ENCODE measurements at regions not wholly inside any gene's neighbourhood (a gene's known extent, or its start where the extent isn't known, plus 50 kb on each side); places are given as distances from the start of the nearest gene placed in this dataset.

DNA sequence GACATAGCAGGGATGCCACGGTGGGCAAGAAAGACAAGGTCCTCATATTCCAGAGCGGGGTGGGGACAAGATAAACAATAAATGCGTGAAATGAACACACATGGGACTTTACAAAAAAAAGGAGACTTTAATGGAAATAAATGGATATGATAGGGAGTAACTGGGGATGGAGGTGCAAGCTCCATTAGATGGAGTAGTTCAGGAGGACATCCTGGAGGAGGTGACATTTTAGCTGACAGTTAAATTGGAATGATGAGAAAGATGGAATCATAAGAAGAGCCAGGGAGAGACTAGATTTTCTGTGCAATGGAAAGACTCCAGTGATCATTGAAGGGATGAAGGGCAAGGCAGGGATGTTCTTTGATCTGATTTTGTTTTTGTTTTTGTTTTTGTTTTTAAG is 83.6 kb upstream of the MYL10 start:
- BruUV-seq (replicated peaks), result no TSS peak
- Histone ChIP-seq H3K9me1 (replicated peaks; ENCODE audit: control insufficient read depth, extremely low read depth, insufficient read depth, low read length) (no peaks in the 10 kb centered on the region), H4K20me1 (replicated peaks; ENCODE audit: control insufficient read depth, extremely low read depth, insufficient read depth, low read length) (no peaks in the 10 kb centered on the region), H3K36me3 (ENCODE audit: control insufficient read depth in 2 of 2, extremely low read depth in 1 of 2, insufficient read depth in 2 of 2, low read length in 2 of 2) (no peaks in the 10 kb centered on the region), H3K4me3 (replicated peaks in 1 of 3; ENCODE audit: insufficient read depth in 1 of 3, low read depth in 1 of 3, low read length in 3 of 3) (no peak overlapping the region), H3K79me2 (ENCODE audit: control insufficient read depth, insufficient read depth, low read length) (no peaks in the 10 kb centered on the region), H3K9me3 (replicated peaks; ENCODE audit: control insufficient read depth, insufficient read depth, low read length) (no peaks in the 10 kb centered on the region), H3K27ac (ENCODE audit: insufficient read depth, low read depth, low read length) (no peak overlapping the region), H2AFZ (ENCODE audit: low read depth, low read length) (no peak overlapping the region), H3K27me3 (ENCODE audit: control insufficient read depth in 2 of 2, insufficient read depth in 2 of 2, low read length in 2 of 2) (peaks cover 0 to 2% of the 10 kb centered on the region in 2 experiments), H3K4me1 (ENCODE audit: control insufficient read depth, extremely low read depth, insufficient read depth, low read length) (no peaks in the 10 kb centered on the region), H3K9ac (replicated peaks; ENCODE audit: extremely low read depth, insufficient read depth, low read length) (no peak overlapping the region), H3K4me2 (ENCODE audit: insufficient read depth, low read length) (no peak overlapping the region)
- dilution Hi-C loops (cut with MboI; ENCODE audit: extremely low pct_ligation_motif_present, low sequenced_read_pairs) (no loop called here), intact Hi-C loops (cut with micrococcal nuclease) (no loop called here)
- ChIA-PET POLR2A (no interaction called here), CTCF (interaction anchor here (1.3 kb wide), 1 partner anchor 13 kb away, joined by 3 read pairs; no protein-coding TSS in a partner anchor)
- DNase-seq (ENCODE audit: low read depth, low spot score) (no peak), FAIRE-seq (no peak)
- TF ChIP-seq MYC (IDR thresholded peaks at IDR 0.05; ENCODE audit: low read depth, low read length), result no peak
- TF ChIP-seq GATA2 (IDR thresholded peaks at IDR 0.05; ENCODE audit: insufficient read depth, insufficient read length, low read depth, low read length), result no peak
- no peak for TF ChIP-seq FOS (IDR thresholded peaks at IDR 0.05; ENCODE audit: borderline replicate concordance, insufficient read depth, low read length)
- no peak for TF ChIP-seq EZH2 (IDR thresholded peaks at IDR 0.05; ENCODE audit: borderline replicate concordance, low read depth, low read length, severe bottlenecking)
- TF ChIP-seq JUN (IDR thresholded peaks at IDR 0.05; ENCODE audit: borderline replicate concordance, insufficient read depth, insufficient read length, low read depth), result no peak
- TF ChIP-seq, protein P1, sequence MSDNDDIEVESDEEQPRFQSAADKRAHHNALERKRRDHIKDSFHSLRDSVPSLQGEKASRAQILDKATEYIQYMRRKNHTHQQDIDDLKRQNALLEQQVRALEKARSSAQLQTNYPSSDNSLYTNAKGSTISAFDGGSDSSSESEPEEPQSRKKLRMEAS (IDR thresholded peaks at IDR 0.05; ENCODE audit: insufficient read depth, insufficient read length), result no peak
- no peak for TF ChIP-seq POLR2A (IDR thresholded peaks at IDR 0.05; ENCODE audit: low read depth, low read length)
- TF ChIP-seq POLR2AphosphoS5 (IDR thresholded peaks at IDR 0.05; ENCODE audit: insufficient read depth, low read depth, low read length), result no peak
- TF ChIP-seq, protein P2, sequence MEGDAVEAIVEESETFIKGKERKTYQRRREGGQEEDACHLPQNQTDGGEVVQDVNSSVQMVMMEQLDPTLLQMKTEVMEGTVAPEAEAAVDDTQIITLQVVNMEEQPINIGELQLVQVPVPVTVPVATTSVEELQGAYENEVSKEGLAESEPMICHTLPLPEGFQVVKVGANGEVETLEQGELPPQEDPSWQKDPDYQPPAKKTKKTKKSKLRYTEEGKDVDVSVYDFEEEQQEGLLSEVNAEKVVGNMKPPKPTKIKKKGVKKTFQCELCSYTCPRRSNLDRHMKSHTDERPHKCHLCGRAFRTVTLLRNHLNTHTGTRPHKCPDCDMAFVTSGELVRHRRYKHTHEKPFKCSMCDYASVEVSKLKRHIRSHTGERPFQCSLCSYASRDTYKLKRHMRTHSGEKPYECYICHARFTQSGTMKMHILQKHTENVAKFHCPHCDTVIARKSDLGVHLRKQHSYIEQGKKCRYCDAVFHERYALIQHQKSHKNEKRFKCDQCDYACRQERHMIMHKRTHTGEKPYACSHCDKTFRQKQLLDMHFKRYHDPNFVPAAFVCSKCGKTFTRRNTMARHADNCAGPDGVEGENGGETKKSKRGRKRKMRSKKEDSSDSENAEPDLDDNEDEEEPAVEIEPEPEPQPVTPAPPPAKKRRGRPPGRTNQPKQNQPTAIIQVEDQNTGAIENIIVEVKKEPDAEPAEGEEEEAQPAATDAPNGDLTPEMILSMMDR (IDR thresholded peaks at IDR 0.05; ENCODE audit: extremely low read depth in 1 of 2, insufficient read depth in 1 of 2, low read depth in 1 of 2, low read length in 2 of 2), result no peak
